Fibroblast of skin of abdomen (primary cell): ENCODE measurements at regions not wholly inside any gene's neighbourhood (a gene's known extent, or its start where the extent isn't known, plus 50 kb on each side); places are given as distances from the start of the nearest gene placed in this dataset.
"Not testable (repeated sequence)": the region's sequence is repeated elsewhere in the genome, so short reads cannot be mapped to it uniquely, and the experiment has no call there.

Experiments
- DNase-seq: peaks from one replicate; pipeline ENCODE4 v3.0.0-alpha.2; 2013

- no peak for DNase-seq
Measured at GRCh38 chr11:25527841-25528240, 804.1 kb upstream of the ANO3 start.

GRCh38 chr11:25529572-25529971 lies 802.4 kb upstream of the ANO3 start:
- no peak for DNase-seq

- DNase-seq = peak; percentile 31
Measured at GRCh38 chr11:25535467-25536272, 796.3 kb upstream of the ANO3 start.

- DNase-seq = no peak
Measured at GRCh38 chr11:25536289-25536688, 795.6 kb upstream of the ANO3 start.

GRCh38 chr11:25537393-25537792 lies 794.5 kb upstream of the ANO3 start:
- DNase-seq = no peak

GRCh38 chr11:25547292-25547691 lies 784.6 kb upstream of the ANO3 start:
- no peak for DNase-seq

- DNase-seq = no peak
Measured at GRCh38 chr11:25562417-25562816, 769.5 kb upstream of the ANO3 start.

GRCh38 chr11:25565846-25566245 lies 766.1 kb upstream of the ANO3 start:
- no peak for DNase-seq

GRCh38 chr11:25566298-25567200 lies 765.4 kb upstream of the ANO3 start:
- DNase-seq = no peak

GRCh38 chr11:25576320-25576719 lies 755.6 kb upstream of the ANO3 start:
- DNase-seq = peak; percentile 13

- not testable (repeated sequence) for DNase-seq
Measured at GRCh38 chr11:25579554-25579953, 752.4 kb upstream of the ANO3 start.

GRCh38 chr11:25583596-25583995 lies 748.3 kb upstream of the ANO3 start:
- DNase-seq = no peak

GRCh38 chr11:25587496-25587895 lies 744.4 kb upstream of the ANO3 start:
- DNase-seq = no peak

GRCh38 chr11:25593221-25593620 lies 738.7 kb upstream of the ANO3 start:
- DNase-seq = no peak

GRCh38 chr11:25596701-25597100 lies 735.2 kb upstream of the ANO3 start:
- no peak for DNase-seq

GRCh38 chr11:25597696-25598095 lies 734.2 kb upstream of the ANO3 start:
- no peak for DNase-seq

- DNase-seq = no peak
Measured at GRCh38 chr11:25602149-25602548, 729.8 kb upstream of the ANO3 start.

GRCh38 chr11:25602959-25603358 lies 729.0 kb upstream of the ANO3 start:
- DNase-seq = no peak

- no peak for DNase-seq
Measured at GRCh38 chr11:25612806-25613205, 719.1 kb upstream of the ANO3 start.

- DNase-seq = no peak
Measured at GRCh38 chr11:25613451-25613850, 718.5 kb upstream of the ANO3 start.

GRCh38 chr11:25613865-25614264 lies 718.1 kb upstream of the ANO3 start:
- DNase-seq = no peak

GRCh38 chr11:25615069-25615468 lies 716.9 kb upstream of the ANO3 start:
- no peak for DNase-seq

GRCh38 chr11:25615841-25616240 lies 716.1 kb upstream of the ANO3 start:
- no peak for DNase-seq

- no peak for DNase-seq
Measured at GRCh38 chr11:25625094-25625493, 706.8 kb upstream of the ANO3 start.
